HG03064 (cell line): ENCODE measurements at regions not wholly inside any gene's neighbourhood (a gene's known extent, or its start where the extent isn't known, plus 50 kb on each side); places are given as distances from the start of the nearest gene placed in this dataset.
"Not testable (repeated sequence)": the region's sequence is repeated elsewhere in the genome, so short reads cannot be mapped to it uniquely, and the experiment has no call there.

Experiments
- ATAC-seq: cut with Tn5 transposase; IDR thresholded peaks from one replicate; pipeline ENCODE4 v1.9.1; 2021; ENCODE audit warnings: low read depth; ENCODE audit not compliant: unreplicated experiment

DNA sequence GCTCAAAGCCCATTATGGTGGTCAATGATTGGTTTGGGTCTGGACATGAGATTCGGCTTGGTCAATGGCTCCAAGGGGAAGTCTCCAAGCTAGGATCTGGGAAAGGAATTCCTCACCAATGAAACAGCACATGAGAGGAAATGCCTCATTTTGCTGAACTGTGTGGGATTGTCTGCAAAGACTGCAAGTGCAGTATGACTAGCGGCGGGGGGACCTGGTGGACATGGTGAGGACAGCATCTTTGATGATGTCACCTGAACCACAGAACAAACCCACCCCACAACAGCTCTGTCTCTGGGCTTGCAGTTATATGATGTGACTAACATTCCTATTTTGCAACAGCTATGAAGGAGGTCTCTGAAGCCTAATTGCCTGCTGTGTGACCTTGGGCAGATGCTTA, 50.6 kb upstream of the NKD1 start:
- ATAC-seq: no peak

DNA sequence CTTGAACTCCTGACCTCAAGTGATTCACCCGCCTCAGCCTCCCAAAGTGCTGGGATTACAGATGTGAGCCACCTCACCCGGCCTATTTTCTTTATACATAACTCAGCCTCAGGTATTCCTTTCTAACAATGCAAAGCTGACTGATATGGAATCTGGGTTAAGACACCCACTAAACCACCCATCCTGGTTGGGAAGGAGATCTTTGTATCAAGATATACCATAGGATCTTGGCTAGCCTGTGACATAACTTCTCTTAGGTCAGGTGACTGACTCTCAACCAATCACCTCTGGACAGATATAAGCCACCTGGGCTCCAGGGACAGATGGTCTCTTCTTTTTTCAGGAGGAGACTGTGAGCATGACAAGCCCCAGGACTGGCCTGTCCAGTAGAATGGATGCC, 51.2 kb upstream of the NKD1 start:
- no peak for ATAC-seq

DNA sequence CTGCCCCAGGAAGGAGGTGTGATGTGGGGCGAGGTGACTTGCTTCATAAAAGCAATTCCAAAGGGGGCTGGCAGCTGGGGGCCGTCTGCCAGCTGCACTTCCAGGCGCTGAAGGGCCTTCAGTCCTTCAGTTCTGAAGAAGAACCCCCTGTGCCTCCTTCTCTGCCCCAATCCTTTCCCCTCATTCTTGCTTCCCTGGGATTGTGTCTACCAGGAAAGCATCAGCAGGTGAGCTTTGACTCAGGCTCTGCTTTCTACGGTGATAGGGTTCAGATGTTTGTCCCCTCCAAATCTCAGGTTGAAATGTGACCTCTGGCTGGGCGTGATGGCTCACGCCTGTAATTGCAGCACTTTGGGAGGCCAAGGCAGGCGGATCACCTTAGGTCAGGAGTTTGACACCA, 52.5 kb upstream of the NKD1 start:
- no peak for ATAC-seq

DNA sequence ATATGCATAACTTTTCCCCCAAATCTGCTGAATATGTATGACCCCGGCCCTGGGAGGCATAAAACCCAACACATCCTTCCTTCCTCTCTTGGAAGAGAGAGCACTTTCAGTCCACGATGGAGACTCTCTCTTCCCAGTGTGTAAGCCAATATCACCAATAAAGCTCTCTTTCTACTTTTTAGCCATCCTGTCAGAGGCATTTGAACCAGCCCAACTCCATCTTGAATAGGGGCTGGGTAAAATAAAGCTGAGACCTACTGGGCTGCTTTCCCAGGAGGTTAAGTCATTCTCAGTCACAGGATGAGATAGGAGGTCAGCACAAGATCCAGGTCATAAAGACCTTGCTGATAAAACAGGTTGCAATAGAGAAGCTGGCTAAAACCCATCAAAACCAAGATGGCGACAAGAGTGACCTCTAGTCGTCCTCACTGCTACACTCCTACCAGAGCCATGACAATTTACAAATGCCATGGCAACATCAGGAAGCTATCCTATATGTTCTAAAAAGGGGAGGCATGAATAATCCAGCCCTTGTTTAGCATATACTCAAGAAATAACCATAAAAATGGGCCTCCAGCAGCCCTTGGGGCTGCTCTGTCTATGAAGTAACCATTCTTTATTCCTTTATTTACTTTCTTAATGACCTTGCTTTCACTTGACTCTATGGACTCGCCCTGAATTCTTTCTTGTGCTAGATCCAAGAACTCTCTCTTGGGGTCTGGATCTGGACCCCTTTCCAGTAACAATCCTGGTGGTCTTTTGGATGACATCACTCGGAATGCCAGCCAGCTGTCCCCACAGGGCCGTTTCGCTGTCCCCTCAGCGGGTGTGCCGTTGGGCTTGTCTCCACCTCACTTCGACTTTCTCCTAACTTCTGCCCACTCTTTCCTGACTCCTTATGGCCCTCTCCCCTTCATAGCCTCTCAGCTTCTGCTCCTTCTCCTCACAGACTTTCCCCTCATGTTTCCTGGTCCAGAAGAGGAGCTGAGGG, 53.4 kb upstream of the NKD1 start:
- no peak for ATAC-seq

DNA sequence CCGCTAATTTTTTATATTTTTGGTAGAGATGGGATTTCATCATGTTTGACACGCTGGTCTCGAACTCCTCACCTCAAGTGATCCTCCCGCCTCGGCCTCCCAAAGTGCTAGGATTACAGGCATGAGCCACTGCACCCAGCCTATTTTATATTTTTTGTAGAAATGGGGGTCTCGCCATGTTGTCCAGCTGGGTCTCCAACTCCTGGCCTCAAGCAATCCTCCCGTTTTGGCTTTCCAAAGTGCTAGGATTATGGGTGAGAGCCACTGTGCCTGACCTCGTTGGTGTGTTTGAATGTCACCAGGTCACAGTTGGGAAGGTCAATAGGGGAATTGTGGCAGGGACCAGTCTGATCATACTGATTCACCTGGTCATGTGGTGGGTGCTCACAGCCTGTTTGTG, 56.7 kb upstream of the NKD1 start:
- no peak for ATAC-seq

DNA sequence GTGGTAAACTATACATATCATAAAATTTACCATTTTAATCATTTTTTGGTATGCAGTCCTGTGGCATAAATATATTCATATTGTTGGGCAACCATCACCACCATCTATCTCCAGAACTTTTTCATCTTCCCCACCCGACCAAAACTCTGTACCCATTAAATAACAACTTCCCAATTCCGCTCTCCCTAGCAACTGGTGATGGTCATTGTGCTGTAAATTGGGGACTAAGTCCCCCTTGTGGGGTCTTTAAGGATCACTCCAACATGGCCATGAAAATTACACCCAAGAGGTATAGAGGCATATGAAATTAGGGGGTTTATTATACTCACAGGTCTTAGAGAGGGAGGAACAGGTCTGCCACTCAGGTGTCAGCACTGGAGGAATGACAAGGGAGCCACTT, 57.4 kb upstream of the NKD1 start:
- ATAC-seq: no peak

DNA sequence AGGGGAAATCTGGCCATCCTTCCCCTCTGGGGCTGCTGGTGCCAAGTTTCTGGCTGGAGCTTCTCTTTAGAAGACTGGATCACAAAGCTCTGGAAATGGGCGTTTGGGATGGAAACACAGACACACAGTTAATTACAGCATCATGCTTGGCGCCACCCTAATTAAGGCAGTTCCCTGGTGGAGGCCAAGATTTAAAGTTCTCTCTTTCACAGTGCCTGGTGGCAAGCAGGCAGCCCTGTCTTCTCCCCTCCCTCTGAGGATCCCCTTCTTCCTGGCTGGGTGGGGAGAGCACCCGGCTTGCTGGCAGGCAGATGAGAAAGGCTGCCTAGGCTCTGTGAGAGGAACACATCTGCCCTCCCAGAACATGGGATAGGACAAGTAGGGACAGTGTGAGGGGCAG, 59.0 kb upstream of the NKD1 start:
- no peak for ATAC-seq

DNA sequence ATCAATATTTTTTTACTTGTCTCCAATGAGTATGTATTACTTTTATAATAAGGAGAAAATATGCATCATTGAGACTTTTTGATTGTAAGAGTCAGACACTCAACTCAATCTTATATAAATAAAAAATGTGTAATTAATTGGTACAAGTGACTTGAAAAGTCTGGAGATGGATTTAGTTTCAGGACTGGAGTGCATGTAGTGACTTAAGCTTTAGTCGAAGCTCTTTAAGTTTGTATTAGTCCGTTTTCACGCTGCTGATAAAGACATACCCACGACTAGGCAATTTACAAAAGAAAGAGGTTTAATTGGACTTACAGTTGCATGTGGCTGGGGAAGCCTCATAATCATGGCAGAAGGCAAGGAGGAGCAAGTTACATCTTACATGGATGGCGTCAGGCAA, 60.7 kb upstream of the NKD1 start:
- no peak for ATAC-seq

DNA sequence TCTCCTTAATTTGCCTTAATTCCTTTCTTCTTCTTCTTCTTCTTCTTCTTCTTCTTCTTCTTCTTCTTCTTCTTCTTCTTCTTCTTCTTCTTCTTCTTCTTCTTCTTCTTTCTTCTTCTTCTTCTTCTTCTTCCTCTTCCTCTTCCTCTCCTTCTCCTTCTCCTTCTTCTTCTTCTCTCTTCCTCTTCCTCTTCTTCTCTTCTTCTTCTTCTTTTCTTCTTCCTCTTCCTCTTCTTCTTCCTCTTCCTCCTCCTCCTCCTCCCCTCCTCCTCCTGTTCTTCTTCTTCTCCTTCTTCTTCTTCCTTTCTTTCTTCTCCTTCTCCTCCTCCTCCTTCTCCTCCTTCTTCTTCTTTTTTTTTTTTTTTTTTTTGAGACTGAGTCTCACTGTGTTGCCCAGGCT, 62.0 kb upstream of the NKD1 start:
- ATAC-seq: not testable (repeated sequence)

DNA sequence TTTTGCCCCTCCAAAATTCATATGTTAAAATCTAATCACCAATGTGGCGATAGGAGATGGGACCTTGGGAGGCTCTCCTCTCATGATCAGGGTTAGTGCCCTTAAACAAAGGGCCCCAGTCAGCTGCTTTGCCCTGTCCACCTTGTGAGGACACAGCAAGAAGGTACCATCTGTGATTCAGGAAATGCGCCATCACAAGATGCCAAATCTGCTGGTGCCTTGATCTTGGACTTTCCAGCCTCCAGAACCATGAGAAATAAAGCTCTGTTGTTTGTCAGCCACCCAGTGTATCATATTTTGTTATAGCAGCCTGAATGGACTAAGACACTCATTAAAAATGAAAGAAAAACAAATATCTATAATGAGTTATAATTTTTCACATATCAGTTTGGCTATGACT, 63.0 kb upstream of the NKD1 start:
- ATAC-seq: no peak

DNA sequence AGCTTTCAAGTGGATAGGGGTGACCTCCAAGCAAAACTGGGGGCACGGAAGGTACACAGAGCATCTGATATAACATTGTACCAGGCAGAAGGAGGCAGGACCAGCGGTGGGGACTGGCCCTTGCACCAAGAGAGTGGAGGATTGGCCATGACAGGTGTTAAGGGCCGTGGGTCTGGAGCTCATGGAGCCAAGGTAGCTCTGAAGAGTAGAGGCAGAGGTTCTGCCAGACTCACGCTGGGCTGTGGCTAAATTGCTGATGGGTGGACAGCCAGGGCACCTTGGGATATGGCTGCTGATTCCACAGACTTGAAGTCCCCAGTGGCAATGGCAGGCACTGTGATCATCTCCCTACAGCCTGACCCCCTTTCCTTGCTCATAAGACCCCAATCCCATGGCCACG, 65.9 kb upstream of the NKD1 start:
- no peak for ATAC-seq

DNA sequence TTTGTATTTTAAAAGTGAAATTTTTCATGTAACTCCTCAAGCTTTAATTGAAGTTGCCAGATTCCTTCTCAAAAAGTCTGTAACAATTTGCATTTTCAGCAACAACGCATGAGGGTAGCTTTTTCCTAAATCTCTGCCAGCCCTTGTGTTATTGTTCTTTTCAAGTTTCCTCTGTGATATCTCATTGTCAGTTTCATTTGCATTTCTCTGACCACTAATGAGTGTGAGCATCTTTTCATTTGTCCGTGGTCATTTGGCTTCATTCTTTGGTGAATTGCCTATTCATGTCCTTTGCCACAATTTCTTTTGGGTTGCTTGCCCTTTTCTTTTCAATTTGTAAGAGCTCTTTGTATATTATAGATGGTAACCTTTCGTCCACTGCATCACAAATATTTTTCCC, 68.0 kb upstream of the NKD1 start:
- ATAC-seq: no peak

DNA sequence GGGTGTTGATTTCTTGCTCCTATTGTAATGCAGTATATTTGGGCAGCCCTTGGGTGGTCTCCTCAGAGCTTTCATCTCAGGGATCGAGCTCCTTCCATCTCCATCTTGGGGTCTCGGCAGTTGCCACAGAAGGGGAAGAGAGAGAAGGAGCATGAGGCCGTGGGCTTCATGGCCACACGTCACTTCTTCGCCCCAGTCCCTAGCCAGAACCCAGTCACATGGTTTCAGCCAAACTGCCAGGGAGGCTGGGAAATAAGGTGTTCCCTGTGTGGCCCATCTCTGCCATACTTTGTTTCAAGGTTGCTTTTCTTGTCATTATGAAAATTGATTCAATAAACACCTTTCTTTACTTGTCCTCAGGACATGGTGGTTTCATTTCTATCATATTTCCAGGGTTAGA, 68.4 kb upstream of the NKD1 start:
- ATAC-seq: no peak

DNA sequence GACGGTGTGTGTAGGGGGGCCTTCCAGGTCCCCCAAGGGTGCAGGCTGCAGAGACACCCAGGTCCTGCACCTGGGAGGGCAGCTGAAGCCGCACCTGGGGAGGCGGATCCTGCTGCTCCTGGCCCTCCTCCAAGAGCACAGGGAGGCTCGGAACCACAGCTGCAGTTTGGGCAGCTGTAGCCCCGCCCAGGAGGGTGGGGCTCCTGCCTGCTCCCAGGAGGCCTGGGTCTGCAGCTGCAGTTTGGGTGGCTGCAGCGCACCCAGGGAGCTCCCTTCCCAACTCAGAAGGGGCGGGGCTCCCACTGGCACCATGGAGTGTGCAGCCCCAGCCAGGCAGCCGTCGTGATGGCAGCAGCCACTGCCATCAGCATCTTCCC, 69.4 kb upstream of the NKD1 start:
- no peak for ATAC-seq

DNA sequence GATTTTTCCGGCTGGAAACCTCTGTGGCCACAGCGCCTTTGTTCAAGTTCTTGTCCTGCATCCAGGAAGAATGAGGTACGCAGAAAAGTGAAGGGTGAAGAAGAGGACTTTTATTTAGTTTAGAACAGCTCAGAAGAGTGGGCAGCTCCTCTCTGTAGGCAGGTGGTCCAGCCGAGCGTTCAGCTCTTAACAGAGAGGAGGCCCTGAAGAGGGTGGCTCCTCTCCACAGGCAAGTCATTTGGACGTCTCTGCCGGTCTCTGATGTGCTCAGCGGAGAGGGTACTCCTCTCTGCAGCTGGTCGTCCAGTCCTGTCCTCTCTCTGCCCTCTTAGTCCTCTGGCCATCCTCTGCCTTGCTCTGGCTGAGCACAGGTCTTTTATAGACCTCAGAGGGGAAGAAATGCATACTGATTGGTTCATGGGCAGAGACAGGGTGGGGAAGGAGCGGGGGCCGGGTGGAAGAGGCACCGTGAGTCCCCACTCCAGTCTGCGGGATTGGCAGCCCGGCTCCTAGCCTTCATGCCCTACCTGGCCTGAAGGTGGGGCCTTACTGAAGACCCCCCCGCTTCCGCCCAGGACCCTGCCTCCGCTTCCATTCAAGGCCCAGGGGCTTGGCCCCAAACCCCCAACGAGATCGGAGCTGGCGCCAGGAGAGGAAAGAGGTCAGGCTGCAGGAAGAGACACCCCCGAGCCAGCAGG, 70.0 kb upstream of the NKD1 start:
- ATAC-seq: no peak

DNA sequence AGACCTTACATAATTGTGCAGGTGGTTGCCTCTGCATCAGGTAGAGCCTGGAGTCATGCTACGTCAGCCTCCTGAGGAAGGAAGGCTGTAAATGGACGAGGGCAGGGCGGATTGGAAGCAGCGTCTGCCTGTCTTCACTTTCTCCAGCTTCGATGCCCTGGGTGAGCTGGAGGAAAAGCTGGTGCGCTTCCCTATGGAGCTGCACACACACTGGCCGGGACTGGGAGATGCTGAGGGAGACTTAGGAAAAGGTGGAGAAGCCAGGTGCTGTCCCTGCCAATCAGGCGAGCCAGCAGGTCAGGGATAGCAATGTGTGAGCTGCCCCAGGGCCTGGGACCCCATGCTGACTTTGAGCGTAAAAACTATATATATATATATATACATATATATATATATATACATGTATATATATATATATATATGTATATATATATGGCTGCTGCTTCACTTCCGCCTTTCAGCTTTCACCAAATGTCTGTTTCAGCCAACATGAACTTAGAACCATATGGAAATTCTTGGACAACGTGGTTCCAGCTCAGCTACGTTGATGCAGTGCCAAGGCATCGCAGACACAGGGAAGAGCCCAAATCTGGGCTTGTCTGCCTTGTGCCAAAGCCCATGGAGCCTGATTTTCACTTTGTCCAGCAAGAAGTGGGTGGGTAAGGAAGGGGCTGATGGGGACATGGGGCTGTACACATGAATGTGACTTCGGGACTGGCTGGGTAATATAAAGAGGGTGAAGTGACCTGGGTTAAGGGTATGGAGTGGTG, 71.5 kb upstream of the NKD1 start:
- ATAC-seq: no peak

DNA sequence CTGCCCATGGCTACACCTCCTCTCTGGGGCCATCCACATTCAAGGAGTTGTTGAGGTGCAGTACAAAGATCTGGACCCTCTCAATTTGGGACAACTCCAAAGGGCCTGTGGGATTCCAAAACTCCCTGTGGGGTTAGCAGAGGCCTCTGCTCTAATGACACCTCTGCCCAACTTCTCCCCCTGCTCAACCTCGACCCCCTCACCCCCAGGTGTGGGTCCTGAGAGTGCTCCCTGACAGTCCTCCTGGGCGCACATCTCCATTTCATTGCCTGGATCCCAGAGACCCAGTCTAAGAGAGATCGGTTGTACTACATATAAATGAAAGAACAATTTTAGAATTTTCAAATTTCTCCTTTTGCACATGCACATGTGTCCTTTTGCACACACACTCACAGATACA, 73.0 kb upstream of the NKD1 start:
- no peak for ATAC-seq

DNA sequence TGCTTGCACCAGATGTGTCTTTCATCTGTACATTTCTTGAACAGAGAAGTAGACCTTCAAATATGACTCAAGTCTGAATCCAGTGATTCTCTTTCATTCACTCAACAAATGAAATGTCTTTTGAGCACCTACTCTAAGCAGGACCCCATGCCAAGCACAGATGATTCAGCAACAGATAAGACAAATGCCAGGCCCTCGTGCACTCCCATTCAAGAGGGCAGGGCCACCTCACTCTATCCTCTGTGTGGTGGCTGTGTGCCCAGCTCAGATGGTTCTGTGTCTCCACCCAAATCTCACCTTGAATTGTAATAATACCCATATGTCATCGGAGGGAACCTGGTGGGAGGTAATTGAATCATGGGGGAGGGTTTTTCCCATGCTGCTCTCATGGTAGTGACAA, 74.1 kb upstream of the NKD1 start:
- ATAC-seq: no peak

DNA sequence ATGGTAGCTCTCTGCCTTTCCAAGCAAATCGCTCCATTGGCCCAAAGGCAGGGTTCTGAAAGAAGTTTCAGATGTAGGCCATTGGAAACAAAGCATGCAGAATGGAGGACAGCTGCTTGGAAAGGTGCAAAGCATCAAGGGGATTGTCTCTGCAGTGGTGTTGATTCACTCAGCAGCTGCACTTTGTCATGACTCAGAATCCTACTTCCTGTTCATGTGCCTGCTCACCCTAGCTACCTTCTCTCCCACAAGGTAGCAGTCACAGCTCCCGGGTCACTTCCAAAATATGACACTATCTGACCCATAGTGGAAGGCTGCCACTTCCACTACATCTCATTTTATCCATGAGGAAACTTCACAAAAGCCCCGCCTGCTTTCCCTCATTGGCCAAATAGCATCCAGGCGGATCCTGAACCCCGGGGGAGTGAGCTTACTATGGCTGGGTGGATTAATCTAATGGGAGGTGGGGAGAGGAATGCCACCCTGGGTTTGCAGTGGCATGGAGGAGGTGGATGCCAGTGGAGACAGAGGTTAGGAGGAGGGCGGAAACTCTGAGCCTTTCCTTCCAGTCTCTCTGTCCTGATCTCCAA, 74.7 kb upstream of the NKD1 start:
- ATAC-seq: peak; percentile 79

DNA sequence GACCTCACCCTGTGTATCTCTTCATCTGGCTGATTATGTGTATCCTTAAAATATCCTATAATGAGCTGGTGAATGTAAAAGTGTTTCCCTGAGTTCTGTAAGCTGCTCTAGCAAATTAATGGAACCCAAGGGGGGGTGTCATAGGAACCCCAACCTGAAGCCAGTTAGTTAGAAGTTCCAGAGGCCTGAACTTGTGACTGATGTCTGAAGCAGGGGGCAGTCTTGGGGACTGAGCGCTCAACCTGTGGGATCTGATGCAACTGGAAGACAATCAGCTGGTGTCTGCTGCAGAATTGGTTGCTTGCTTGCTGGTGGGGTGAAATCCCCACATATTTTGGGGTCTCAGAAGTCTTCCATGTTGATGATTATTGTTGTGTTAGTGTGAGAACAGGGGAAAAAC, 75.7 kb upstream of the NKD1 start:
- ATAC-seq: no peak

DNA sequence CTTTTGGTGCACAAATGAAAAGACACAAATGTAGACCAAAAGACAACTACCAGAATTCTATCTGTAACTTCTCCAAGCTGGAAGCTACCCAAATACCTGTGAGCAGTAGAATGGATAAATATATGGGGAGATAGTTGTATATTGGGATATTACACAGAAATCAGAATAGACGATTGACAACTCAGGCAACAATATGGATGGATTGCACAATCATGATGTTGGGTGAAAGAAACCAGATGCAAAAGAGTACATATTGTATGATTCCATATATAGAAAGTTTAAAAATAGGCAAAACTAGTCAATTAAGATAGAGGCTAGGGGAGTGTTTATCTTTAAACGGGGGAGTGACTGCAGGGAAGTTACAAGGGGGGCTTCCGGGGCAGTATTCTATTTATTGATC, 77.5 kb upstream of the NKD1 start:
- no peak for ATAC-seq
